ENCODE measurements at regions not wholly inside any gene's neighbourhood (a gene's known extent, or its start where the extent isn't known, plus 50 kb on each side); places are given as distances from the start of the nearest gene placed in this dataset.

- no peak for TF ChIP-seq CTCF (conservative IDR thresholded peaks at IDR 0.05; ENCODE audit: low read depth, low read length)
- no peak for TF ChIP-seq EZH2 (IDR thresholded peaks at IDR 0.05; ENCODE audit: borderline replicate concordance, low read depth, low read length, poor library complexity, severe bottlenecking)
Observed at GRCh38 chr15:58283302-58283701, 145.1 kb downstream of the AQP9 start.
